ENCODE measurements at regions not wholly inside any gene's neighbourhood (a gene's known extent, or its start where the extent isn't known, plus 50 kb on each side); places are given as distances from the start of the nearest gene placed in this dataset.

DNA sequence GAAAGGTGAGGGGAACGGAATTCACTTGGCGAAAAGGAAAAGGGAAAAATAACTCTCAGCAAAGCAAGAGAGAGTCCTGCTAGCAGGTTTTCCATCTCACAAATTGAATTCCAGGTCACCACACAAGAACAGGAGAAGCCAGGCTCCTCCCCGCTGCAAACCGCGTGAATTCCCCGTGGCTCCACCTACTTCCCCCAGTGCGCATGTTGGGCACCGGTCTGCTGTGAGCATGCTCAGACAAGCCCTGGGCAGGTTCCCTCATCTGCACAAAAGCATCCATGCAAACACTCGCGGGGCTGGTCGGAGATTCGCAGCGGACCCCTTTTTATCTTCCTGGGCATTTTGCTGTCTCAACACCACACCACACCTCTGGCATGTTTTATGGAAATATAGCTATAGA is 58.5 kb upstream of the S1PR3 start:
- H4K20me1 ChIP-seq (replicated peaks in 1 of 2; ENCODE audit: control insufficient read depth in 1 of 2, insufficient read depth in 2 of 2, low read length in 2 of 2): no peaks in the 10 kb centered on the region
- H4K8ac ChIP-seq (ENCODE audit: extremely low read depth, insufficient read depth, low read length): no peak overlapping the region
- H3K9ac ChIP-seq (replicated peaks in 1 of 4; ENCODE audit: extremely low read depth in 1 of 4, low read depth in 3 of 4, low read length in 3 of 4): no peak overlapping the region
- DNase-seq (ENCODE audit: low read depth in 1 of 2, low spot score in 2 of 2) (peak; percentile 21 to 69), FAIRE-seq (no peak)
- no peaks in the 10 kb centered on the region for H3K36me3 ChIP-seq (ENCODE audit: control insufficient read depth in 2 of 4, insufficient read depth in 4 of 4, low read length in 3 of 4)
- no peak overlapping the region for H3K4ac ChIP-seq (replicated peaks; ENCODE audit: insufficient read length, low read depth, low read length)
- no peak overlapping the region for H4K91ac ChIP-seq (replicated peaks; ENCODE audit: insufficient read length, low read length)
- no peaks in the 10 kb centered on the region for H3K27me3 ChIP-seq (replicated peaks in 1 of 4; ENCODE audit: control insufficient read depth in 3 of 4, extremely low read depth in 1 of 4, insufficient read depth in 3 of 4, low read length in 3 of 4)
- no peak overlapping the region for H4K5ac ChIP-seq (ENCODE audit: insufficient read length, low read depth, low read length)
- no peak overlapping the region; a peak in 1 of 4 replicates for H3K4me2 ChIP-seq (ENCODE audit: insufficient read depth in 1 of 2, low read depth in 2 of 2, low read length in 2 of 2)
- H3K79me2 ChIP-seq (ENCODE audit: control insufficient read depth in 1 of 2, insufficient read depth in 2 of 2, low read length in 2 of 2): no peaks in the 10 kb centered on the region
- whole genome bisulfite sequencing, 2 experiments (ENCODE audit: extremely low coverage in 1 of 2, insufficient coverage in 1 of 2, insufficient read length in 1 of 2, insufficient replicate concordance in 2 of 2, low coverage in 1 of 2, low lambda C conversion rate in 2 of 2, missing lambda C conversion rate in 1 of 2): 81% methylated on average over 13 of the region's 13 CpGs; no CpG with 5 or more reads in 1 of the 2 experiments
- H3K23ac ChIP-seq (ENCODE audit: insufficient read length): no peak overlapping the region
- H3K79me1 ChIP-seq (ENCODE audit: low read depth, low read length): no peaks in the 10 kb centered on the region
- ChIA-PET POLR2A (ENCODE audit: partially characterized antibody) (no interaction called here), CTCF (ENCODE audit: partially characterized antibody) (no interaction called here)
- no peak overlapping the region for H3K56ac ChIP-seq (replicated peaks; ENCODE audit: insufficient read length, low read depth, low read length)
- no peaks in the 10 kb centered on the region for H3K23me2 ChIP-seq (ENCODE audit: low read depth, low read length)
- no peak overlapping the region for H3K14ac ChIP-seq (ENCODE audit: insufficient read length)
- H2BK120ac ChIP-seq (replicated peaks; ENCODE audit: low read depth, low read length): no peak overlapping the region
- peak overlapping the region; percentile 49; the same call in 1 of the 2 replicates for H2AFZ ChIP-seq (ENCODE audit: low read length)
- no peak overlapping the region for H2BK12ac ChIP-seq (ENCODE audit: low read depth, low read length)
- no peak overlapping the region for H3K27ac ChIP-seq (ENCODE audit: low read depth, low read length)
- H2BK20ac ChIP-seq (ENCODE audit: low read length): no peak overlapping the region
- H2AK5ac ChIP-seq (ENCODE audit: low read depth, low read length): no peak overlapping the region
- no peak overlapping the region for H3K18ac ChIP-seq (ENCODE audit: extremely low read depth, low read length)
- H3K4me1 ChIP-seq (replicated peaks in 1 of 4; ENCODE audit: control insufficient read depth in 3 of 4, insufficient read depth in 4 of 4, low read length in 3 of 4): no peaks in the 10 kb centered on the region
- H2BK5ac ChIP-seq (ENCODE audit: low read depth, low read length): no peak overlapping the region
- no peak for TF ChIP-seq CHD1 (IDR thresholded peaks at IDR 0.05; ENCODE audit: low read depth, low read length)
- TF ChIP-seq ASH2L (IDR thresholded peaks at IDR 0.05; ENCODE audit: low read length): no peak
- H2BK15ac ChIP-seq (ENCODE audit: low read length): no peak overlapping the region
- H3K9me3 ChIP-seq (ENCODE audit: insufficient read depth in 2 of 2, low read depth in 1 of 2, low read length in 1 of 2): no peaks in the 10 kb centered on the region
- no peak overlapping the region for H3K4me3 ChIP-seq (ENCODE audit: extremely low read depth in 1 of 4, insufficient read depth in 2 of 4, low read depth in 3 of 4, low read length in 4 of 4)

All from H1 (cell line).